ENCODE measurements at regions not wholly inside any gene's neighbourhood (a gene's known extent, or its start where the extent isn't known, plus 50 kb on each side); places are given as distances from the start of the nearest gene placed in this dataset.

- H3K9me3 Mint-ChIP-seq = peaks cover 2% of the 10 kb centered on the region
- no peak for DNase-seq (ENCODE audit: low read depth, low spot score)
- peaks cover 4% of the 10 kb centered on the region for H3K27me3 Mint-ChIP-seq (ENCODE audit: low read depth)
- TF ChIP-seq CTCF (conservative IDR thresholded peaks at IDR 0.05) = no peak
- peaks cover 10% of the 10 kb centered on the region for H3K4me1 Mint-ChIP-seq
- H3K4me3 Mint-ChIP-seq = no peak overlapping the region
- H3K36me3 Mint-ChIP-seq (ENCODE audit: low read depth) = no peaks in the 10 kb centered on the region
- no peak overlapping the region for H3K27ac Mint-ChIP-seq (ENCODE audit: unreplicated experiment)
These were observed 240.4 kb upstream of the IRX2 start for GRCh38 chr5:2991884-2992283.

DNA sequence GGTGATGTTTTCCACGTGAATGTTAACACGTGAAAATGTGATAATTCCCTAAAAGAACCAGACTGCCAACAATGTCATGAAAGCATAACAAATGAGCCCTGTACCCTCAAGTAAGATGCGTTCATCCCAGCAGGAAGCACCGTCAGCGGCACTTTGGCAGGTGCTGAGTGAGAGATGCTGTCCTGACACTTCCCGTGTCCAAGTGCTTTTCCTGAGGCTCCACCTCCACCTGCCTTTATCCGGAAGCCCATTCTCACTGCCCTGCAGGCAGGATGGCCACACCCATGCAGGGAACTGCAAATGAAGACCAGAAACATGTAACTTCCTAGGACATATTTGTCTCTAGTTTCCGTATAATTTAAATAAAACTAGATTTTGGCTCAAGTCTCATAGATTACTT lies 238.0 kb upstream of the IRX2 start:
- Mint-ChIP-seq H3K4me3 (no peak overlapping the region), H3K27ac (ENCODE audit: unreplicated experiment) (no peak overlapping the region), H3K36me3 (ENCODE audit: low read depth) (no peaks in the 10 kb centered on the region), H3K27me3 (ENCODE audit: low read depth) (peaks cover 4% of the 10 kb centered on the region), H3K4me1 (peaks cover 7% of the 10 kb centered on the region), H3K9me3 (peaks cover 2% of the 10 kb centered on the region)
- no peak for DNase-seq (ENCODE audit: low read depth, low spot score)
- TF ChIP-seq CTCF (conservative IDR thresholded peaks at IDR 0.05) = no peak

GRCh38 chr5:2986301-2986700 lies 234.8 kb upstream of the IRX2 start:
- H3K27me3 Mint-ChIP-seq (ENCODE audit: low read depth) = peaks cover 4% of the 10 kb centered on the region
- peaks cover 18% of the 10 kb centered on the region for H3K4me1 Mint-ChIP-seq
- TF ChIP-seq CTCF (conservative IDR thresholded peaks at IDR 0.05) = no peak
- no peaks in the 10 kb centered on the region for H3K36me3 Mint-ChIP-seq (ENCODE audit: low read depth)
- H3K9me3 Mint-ChIP-seq = peaks cover 5% of the 10 kb centered on the region
- H3K27ac Mint-ChIP-seq (ENCODE audit: unreplicated experiment) = no peak overlapping the region
- no peak overlapping the region for H3K4me3 Mint-ChIP-seq
- no peak for DNase-seq (ENCODE audit: low read depth, low spot score)

DNA sequence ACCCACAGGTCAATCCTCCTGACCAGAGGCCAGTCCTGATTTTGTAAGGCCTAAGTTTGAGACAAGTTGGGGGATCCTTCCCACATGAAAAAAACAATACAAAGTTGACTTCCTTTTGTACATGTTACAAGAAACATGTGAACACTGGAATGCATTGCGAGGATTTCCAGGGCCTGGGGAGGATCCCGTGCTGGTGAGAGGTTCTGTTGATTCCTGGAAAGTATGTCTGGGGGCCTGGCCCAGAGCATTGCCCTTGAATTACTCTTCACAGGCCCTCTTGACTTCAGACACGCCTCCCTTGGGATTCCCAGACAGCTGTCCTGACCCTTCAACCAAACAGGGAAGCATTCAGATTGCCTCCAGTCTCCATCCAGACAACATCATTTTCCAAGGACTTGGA lies 234.2 kb upstream of the IRX2 start:
- H3K4me1 Mint-ChIP-seq = peaks cover 18% of the 10 kb centered on the region
- no peaks in the 10 kb centered on the region for H3K36me3 Mint-ChIP-seq (ENCODE audit: low read depth)
- H3K9me3 Mint-ChIP-seq = peaks cover 5% of the 10 kb centered on the region
- no peak overlapping the region for H3K27ac Mint-ChIP-seq (ENCODE audit: unreplicated experiment)
- H3K4me3 Mint-ChIP-seq = no peak overlapping the region
- DNase-seq (ENCODE audit: low read depth, low spot score) = no peak
- peaks cover 4% of the 10 kb centered on the region for H3K27me3 Mint-ChIP-seq (ENCODE audit: low read depth)
- no peak for TF ChIP-seq CTCF (conservative IDR thresholded peaks at IDR 0.05)

- Mint-ChIP-seq H3K4me1 (peaks cover 11% of the 10 kb centered on the region), H3K4me3 (no peak overlapping the region), H3K27ac (ENCODE audit: unreplicated experiment) (no peak overlapping the region)
These were observed 232.3 kb upstream of the IRX2 start for GRCh38 chr5:2983583-2984300.

More at GRCh38 chr5:2983583-2984300, 232.3 kb upstream of the IRX2 start:
- no peak for TF ChIP-seq CTCF (conservative IDR thresholded peaks at IDR 0.05)
- Mint-ChIP-seq H3K36me3 (ENCODE audit: low read depth) (no peaks in the 10 kb centered on the region), H3K27me3 (ENCODE audit: low read depth) (no peaks in the 10 kb centered on the region), H3K9me3 (peaks cover 3% of the 10 kb centered on the region)
- DNase-seq (ENCODE audit: low read depth, low spot score) = no peak
